Thyroid gland (tissue), 4 donors: ENCODE measurements at regions not wholly inside any gene's neighbourhood (a gene's known extent, or its start where the extent isn't known, plus 50 kb on each side); places are given as distances from the start of the nearest gene placed in this dataset.

ENCODE experiments used
- POLR2A ChIP-seq, 2 donors: fragments of 450-650 bp; IDR thresholded peaks; one replicate each; pipeline ENCODE4 v1.6.1; 2017; ENCODE audit warnings: antibody characterized with exemption in 2 of 2, mild to moderate bottlenecking in 2 of 2, moderate library complexity in 1 of 2
- TF ChIP-seq, protein P1 (sequence below), 6 experiments: fragments of 200-600 bp in 3 of 6; fragments of 450-650 bp in 3 of 6; sonication (generic) in 3 of 6; IDR thresholded peaks; one replicate each; pipeline ENCODE4 v1.5.1; 2016 to 2019; ENCODE audit warnings: antibody characterized with exemption in 6 of 6, mild to moderate bottlenecking in 2 of 6, inconsistent platforms in 1 of 6, moderate library complexity in 1 of 6

DNA sequence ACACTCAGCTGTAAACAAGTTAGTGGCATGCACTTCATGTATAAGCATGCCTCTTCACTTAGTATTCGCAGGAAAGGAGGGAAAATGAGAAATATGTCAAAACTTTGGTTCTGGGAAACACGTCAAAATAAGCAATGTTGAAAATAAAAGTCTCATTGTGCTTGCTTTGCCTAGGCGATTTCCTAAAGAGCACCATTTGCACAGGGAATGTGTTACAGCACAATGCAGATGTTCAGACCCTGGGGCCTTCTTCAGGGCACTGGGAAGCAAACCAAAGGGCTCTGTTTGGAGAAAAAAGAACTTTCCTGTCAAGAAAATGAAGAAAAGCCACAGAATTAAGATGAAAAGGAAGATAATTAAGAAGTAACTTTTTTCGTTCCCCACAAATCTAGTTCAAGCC, 98.6 kb upstream of the PLD5 start:
- TF ChIP-seq, protein P1, sequence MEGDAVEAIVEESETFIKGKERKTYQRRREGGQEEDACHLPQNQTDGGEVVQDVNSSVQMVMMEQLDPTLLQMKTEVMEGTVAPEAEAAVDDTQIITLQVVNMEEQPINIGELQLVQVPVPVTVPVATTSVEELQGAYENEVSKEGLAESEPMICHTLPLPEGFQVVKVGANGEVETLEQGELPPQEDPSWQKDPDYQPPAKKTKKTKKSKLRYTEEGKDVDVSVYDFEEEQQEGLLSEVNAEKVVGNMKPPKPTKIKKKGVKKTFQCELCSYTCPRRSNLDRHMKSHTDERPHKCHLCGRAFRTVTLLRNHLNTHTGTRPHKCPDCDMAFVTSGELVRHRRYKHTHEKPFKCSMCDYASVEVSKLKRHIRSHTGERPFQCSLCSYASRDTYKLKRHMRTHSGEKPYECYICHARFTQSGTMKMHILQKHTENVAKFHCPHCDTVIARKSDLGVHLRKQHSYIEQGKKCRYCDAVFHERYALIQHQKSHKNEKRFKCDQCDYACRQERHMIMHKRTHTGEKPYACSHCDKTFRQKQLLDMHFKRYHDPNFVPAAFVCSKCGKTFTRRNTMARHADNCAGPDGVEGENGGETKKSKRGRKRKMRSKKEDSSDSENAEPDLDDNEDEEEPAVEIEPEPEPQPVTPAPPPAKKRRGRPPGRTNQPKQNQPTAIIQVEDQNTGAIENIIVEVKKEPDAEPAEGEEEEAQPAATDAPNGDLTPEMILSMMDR (IDR thresholded peaks at IDR 0.05), result no peak
- TF ChIP-seq POLR2A (IDR thresholded peaks at IDR 0.05), result no peak
